ENCODE measurements at regions not wholly inside any gene's neighbourhood (a gene's known extent, or its start where the extent isn't known, plus 50 kb on each side); places are given as distances from the start of the nearest gene placed in this dataset.

DNA sequence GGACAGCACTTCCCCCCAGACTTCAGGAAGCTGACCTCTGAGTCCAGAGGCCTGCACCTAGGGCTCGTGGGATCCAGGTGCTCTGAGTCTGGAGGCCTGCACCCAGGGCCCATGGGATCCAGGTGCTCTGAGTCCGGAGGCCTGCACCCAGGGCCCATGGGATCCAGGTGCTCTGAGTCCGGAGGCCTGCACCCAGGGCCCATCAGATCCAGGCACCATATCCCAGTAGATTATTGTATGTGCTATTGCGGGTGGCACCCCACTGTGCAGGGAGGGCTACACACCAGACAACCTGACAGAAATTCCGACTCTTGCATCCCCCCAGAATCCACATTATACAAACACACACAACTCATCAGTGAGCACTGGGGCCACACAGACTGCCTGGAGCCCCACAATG is 515.2 kb downstream of the EIPR1 start:
- no peaks in the 10 kb centered on the region for H3K27me3 ChIP-seq (ENCODE audit: low read depth, low read length)
- H3K4me1 ChIP-seq (ENCODE audit: low read length) = no peaks in the 10 kb centered on the region
- H4K20me1 ChIP-seq (ENCODE audit: insufficient read depth, low read length) = no peaks in the 10 kb centered on the region
- no peak overlapping the region for H3K4me2 ChIP-seq (ENCODE audit: low read length)
- H3K27ac ChIP-seq (ENCODE audit: low read length) = no peak overlapping the region
- no peaks in the 10 kb centered on the region for H3K79me2 ChIP-seq (ENCODE audit: low read length)
- no peak overlapping the region for H2AFZ ChIP-seq (ENCODE audit: low read depth, low read length)
- no peaks in the 10 kb centered on the region for H3K9me3 ChIP-seq (ENCODE audit: insufficient read depth, low read length)
- no peak overlapping the region for H3K9ac ChIP-seq (ENCODE audit: low read length)
- TF ChIP-seq EZH2phosphoT487 (IDR thresholded peaks at IDR 0.05; ENCODE audit: low read depth) = no peak
- TF ChIP-seq, protein P1, sequence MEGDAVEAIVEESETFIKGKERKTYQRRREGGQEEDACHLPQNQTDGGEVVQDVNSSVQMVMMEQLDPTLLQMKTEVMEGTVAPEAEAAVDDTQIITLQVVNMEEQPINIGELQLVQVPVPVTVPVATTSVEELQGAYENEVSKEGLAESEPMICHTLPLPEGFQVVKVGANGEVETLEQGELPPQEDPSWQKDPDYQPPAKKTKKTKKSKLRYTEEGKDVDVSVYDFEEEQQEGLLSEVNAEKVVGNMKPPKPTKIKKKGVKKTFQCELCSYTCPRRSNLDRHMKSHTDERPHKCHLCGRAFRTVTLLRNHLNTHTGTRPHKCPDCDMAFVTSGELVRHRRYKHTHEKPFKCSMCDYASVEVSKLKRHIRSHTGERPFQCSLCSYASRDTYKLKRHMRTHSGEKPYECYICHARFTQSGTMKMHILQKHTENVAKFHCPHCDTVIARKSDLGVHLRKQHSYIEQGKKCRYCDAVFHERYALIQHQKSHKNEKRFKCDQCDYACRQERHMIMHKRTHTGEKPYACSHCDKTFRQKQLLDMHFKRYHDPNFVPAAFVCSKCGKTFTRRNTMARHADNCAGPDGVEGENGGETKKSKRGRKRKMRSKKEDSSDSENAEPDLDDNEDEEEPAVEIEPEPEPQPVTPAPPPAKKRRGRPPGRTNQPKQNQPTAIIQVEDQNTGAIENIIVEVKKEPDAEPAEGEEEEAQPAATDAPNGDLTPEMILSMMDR (IDR thresholded peaks at IDR 0.05; ENCODE audit: low read depth, low read length) = no peak
- no peak overlapping the region for H3K4me3 ChIP-seq (ENCODE audit: low read length)
- H3K36me3 ChIP-seq (replicated peaks; ENCODE audit: low read depth, low read length) = no peaks in the 10 kb centered on the region

DNA sequence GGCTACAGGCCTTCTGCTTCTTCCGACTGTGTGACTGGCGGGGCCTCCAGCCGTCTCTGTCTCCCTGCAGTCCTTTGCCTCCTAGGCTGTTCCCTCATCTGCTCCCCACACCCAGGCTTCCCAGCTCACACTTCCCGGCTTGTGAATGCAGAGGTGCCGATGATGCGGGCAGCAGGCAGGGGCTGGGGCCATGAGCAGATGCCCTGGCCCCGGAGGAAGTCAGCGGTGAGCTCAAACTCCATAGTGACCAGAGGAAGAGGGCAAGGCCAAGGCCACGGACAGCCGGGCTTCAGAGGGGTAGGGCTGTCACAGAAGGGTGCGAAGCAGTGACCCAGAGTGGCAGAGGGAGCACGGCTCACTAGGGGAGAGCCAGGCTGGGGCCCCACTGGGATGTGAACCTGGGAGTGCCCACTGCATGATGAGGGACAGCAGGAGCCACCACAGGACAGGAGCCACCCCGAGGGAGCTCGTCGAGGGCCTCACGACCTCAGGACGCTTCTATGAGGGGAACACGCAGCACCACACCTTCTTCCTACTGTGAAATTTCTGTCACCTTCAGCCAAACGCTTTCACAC is 515.9 kb downstream of the EIPR1 start:
- Histone ChIP-seq H3K9me3 (ENCODE audit: insufficient read depth, low read length) (no peaks in the 10 kb centered on the region), H3K36me3 (replicated peaks; ENCODE audit: low read depth, low read length) (no peaks in the 10 kb centered on the region), H3K27ac (ENCODE audit: low read length) (no peak overlapping the region), H3K4me3 (ENCODE audit: low read length) (no peak overlapping the region), H3K4me1 (ENCODE audit: low read length) (no peaks in the 10 kb centered on the region), H2AFZ (ENCODE audit: low read depth, low read length) (no peak overlapping the region), H3K79me2 (ENCODE audit: low read length) (no peaks in the 10 kb centered on the region), H3K27me3 (ENCODE audit: low read depth, low read length) (no peaks in the 10 kb centered on the region), H3K9ac (ENCODE audit: low read length) (no peak overlapping the region), H3K4me2 (ENCODE audit: low read length) (no peak overlapping the region), H4K20me1 (ENCODE audit: insufficient read depth, low read length) (no peaks in the 10 kb centered on the region)
- TF ChIP-seq EZH2phosphoT487 (IDR thresholded peaks at IDR 0.05; ENCODE audit: low read depth) = no peak
- TF ChIP-seq, protein P1 (IDR thresholded peaks at IDR 0.05; ENCODE audit: low read depth, low read length) = no peak

DNA sequence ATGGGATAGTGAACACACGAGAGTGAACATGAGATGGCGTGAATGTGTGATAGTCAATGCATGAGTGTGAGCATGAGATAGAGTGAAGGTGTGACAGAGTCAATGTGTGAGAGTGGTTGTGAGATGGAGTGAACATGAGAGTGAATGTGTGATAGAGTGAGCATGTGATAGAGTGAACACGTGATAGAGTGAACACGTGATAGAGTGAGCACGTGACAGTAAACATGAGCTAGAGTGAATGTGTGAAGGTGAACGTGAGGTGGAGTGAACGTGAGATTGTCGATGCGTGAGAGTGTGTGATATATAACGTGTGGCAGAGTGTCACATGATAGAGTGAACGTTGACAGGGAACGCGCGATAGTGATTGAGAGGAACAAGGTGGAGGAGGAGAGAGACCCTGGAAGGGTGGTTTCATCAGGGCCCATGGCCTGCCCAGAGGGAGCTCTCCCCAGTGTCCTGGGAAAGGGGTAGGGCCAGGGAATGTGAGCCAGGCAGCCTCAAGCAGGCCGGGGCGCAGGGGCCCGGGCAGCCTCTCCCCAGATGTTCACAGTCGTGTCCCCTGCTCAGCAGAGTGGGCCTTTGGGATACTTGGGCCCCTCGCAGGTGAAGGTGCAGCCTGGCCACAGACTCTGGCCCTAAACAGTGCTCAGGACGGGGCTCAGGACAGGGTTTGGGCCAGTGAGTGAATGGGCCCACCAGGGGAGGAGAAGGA is 516.9 kb downstream of the EIPR1 start:
- H3K27me3 ChIP-seq (ENCODE audit: low read depth, low read length) = no peaks in the 10 kb centered on the region
- TF ChIP-seq EZH2phosphoT487 (IDR thresholded peaks at IDR 0.05; ENCODE audit: low read depth) = no peak
- TF ChIP-seq, protein P1 (IDR thresholded peaks at IDR 0.05; ENCODE audit: low read depth, low read length) = no peak
- no peaks in the 10 kb centered on the region for H4K20me1 ChIP-seq (ENCODE audit: insufficient read depth, low read length)
- no peaks in the 10 kb centered on the region for H3K9me3 ChIP-seq (ENCODE audit: insufficient read depth, low read length)
- no peaks in the 10 kb centered on the region for H3K79me2 ChIP-seq (ENCODE audit: low read length)
- H3K27ac ChIP-seq (ENCODE audit: low read length) = no peak overlapping the region
- no peak overlapping the region for H3K9ac ChIP-seq (ENCODE audit: low read length)
- no peak overlapping the region for H3K4me2 ChIP-seq (ENCODE audit: low read length)
- no peak overlapping the region for H2AFZ ChIP-seq (ENCODE audit: low read depth, low read length)
- no peak overlapping the region for H3K4me3 ChIP-seq (ENCODE audit: low read length)
- H3K4me1 ChIP-seq (ENCODE audit: low read length) = no peaks in the 10 kb centered on the region
- no peaks in the 10 kb centered on the region for H3K36me3 ChIP-seq (replicated peaks; ENCODE audit: low read depth, low read length)

DNA sequence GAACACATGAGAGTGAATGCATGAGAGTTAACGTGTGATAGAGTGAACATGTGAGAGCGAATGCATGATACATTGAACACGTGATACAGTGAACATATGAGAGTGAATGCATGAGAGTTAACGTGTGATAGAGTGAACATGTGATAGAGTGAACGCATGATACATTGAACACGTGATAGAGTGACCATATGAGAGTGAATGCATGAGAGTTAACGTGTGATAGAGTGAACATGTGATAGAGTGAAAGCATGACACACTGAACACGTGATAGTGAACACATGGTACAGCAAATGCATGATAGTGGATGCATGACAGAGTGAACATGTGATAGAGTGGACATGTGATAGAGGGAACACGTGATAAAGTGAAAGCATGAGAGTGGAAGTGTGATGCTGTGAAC is 517.9 kb downstream of the EIPR1 start:
- no peak overlapping the region for H3K9ac ChIP-seq (ENCODE audit: low read length)
- no peaks in the 10 kb centered on the region for H3K27me3 ChIP-seq (ENCODE audit: low read depth, low read length)
- no peak overlapping the region for H3K27ac ChIP-seq (ENCODE audit: low read length)
- no peaks in the 10 kb centered on the region for H3K36me3 ChIP-seq (replicated peaks; ENCODE audit: low read depth, low read length)
- H4K20me1 ChIP-seq (ENCODE audit: insufficient read depth, low read length) = no peaks in the 10 kb centered on the region
- TF ChIP-seq, protein P1 (IDR thresholded peaks at IDR 0.05; ENCODE audit: low read depth, low read length) = no peak
- TF ChIP-seq EZH2phosphoT487 (IDR thresholded peaks at IDR 0.05; ENCODE audit: low read depth) = no peak
- no peaks in the 10 kb centered on the region for H3K79me2 ChIP-seq (ENCODE audit: low read length)
- H3K4me3 ChIP-seq (ENCODE audit: low read length) = no peak overlapping the region
- no peaks in the 10 kb centered on the region for H3K4me1 ChIP-seq (ENCODE audit: low read length)
- H2AFZ ChIP-seq (ENCODE audit: low read depth, low read length) = no peak overlapping the region
- no peak overlapping the region for H3K4me2 ChIP-seq (ENCODE audit: low read length)
- no peaks in the 10 kb centered on the region for H3K9me3 ChIP-seq (ENCODE audit: insufficient read depth, low read length)
